ENCODE measurements at regions not wholly inside any gene's neighbourhood (a gene's known extent, or its start where the extent isn't known, plus 50 kb on each side); places are given as distances from the start of the nearest gene placed in this dataset.

DNA sequence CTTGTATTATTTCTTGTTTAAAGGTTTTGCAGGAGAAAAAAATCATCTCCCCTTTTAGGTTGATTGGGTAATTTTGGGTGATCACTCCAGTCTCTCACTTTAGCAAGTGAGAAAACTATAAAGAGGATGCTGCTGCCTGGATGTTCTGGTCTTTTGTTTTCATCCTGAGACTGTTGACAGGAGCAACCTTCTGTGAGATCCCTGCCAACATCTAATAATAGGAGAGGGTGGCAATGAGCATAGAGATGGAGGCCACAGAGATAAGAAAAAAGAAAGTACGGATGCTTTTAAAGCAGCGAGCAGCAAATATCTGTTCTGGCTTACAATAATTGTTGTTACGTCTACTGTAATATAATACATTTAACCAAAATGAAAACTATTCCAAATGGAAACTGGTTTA lies 293.6 kb upstream of the MTNR1B start (continued):
- TF ChIP-seq, protein P1, sequence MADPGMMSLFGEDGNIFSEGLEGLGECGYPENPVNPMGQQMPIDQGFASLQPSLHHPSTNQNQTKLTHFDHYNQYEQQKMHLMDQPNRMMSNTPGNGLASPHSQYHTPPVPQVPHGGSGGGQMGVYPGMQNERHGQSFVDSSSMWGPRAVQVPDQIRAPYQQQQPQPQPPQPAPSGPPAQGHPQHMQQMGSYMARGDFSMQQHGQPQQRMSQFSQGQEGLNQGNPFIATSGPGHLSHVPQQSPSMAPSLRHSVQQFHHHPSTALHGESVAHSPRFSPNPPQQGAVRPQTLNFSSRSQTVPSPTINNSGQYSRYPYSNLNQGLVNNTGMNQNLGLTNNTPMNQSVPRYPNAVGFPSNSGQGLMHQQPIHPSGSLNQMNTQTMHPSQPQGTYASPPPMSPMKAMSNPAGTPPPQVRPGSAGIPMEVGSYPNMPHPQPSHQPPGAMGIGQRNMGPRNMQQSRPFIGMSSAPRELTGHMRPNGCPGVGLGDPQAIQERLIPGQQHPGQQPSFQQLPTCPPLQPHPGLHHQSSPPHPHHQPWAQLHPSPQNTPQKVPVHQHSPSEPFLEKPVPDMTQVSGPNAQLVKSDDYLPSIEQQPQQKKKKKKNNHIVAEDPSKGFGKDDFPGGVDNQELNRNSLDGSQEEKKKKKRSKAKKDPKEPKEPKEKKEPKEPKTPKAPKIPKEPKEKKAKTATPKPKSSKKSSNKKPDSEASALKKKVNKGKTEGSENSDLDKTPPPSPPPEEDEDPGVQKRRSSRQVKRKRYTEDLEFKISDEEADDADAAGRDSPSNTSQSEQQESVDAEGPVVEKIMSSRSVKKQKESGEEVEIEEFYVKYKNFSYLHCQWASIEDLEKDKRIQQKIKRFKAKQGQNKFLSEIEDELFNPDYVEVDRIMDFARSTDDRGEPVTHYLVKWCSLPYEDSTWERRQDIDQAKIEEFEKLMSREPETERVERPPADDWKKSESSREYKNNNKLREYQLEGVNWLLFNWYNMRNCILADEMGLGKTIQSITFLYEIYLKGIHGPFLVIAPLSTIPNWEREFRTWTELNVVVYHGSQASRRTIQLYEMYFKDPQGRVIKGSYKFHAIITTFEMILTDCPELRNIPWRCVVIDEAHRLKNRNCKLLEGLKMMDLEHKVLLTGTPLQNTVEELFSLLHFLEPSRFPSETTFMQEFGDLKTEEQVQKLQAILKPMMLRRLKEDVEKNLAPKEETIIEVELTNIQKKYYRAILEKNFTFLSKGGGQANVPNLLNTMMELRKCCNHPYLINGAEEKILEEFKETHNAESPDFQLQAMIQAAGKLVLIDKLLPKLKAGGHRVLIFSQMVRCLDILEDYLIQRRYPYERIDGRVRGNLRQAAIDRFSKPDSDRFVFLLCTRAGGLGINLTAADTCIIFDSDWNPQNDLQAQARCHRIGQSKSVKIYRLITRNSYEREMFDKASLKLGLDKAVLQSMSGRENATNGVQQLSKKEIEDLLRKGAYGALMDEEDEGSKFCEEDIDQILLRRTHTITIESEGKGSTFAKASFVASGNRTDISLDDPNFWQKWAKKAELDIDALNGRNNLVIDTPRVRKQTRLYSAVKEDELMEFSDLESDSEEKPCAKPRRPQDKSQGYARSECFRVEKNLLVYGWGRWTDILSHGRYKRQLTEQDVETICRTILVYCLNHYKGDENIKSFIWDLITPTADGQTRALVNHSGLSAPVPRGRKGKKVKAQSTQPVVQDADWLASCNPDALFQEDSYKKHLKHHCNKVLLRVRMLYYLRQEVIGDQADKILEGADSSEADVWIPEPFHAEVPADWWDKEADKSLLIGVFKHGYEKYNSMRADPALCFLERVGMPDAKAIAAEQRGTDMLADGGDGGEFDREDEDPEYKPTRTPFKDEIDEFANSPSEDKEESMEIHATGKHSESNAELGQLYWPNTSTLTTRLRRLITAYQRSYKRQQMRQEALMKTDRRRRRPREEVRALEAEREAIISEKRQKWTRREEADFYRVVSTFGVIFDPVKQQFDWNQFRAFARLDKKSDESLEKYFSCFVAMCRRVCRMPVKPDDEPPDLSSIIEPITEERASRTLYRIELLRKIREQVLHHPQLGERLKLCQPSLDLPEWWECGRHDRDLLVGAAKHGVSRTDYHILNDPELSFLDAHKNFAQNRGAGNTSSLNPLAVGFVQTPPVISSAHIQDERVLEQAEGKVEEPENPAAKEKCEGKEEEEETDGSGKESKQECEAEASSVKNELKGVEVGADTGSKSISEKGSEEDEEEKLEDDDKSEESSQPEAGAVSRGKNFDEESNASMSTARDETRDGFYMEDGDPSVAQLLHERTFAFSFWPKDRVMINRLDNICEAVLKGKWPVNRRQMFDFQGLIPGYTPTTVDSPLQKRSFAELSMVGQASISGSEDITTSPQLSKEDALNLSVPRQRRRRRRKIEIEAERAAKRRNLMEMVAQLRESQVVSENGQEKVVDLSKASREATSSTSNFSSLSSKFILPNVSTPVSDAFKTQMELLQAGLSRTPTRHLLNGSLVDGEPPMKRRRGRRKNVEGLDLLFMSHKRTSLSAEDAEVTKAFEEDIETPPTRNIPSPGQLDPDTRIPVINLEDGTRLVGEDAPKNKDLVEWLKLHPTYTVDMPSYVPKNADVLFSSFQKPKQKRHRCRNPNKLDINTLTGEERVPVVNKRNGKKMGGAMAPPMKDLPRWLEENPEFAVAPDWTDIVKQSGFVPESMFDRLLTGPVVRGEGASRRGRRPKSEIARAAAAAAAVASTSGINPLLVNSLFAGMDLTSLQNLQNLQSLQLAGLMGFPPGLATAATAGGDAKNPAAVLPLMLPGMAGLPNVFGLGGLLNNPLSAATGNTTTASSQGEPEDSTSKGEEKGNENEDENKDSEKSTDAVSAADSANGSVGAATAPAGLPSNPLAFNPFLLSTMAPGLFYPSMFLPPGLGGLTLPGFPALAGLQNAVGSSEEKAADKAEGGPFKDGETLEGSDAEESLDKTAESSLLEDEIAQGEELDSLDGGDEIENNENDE (IDR thresholded peaks at IDR 0.05; ENCODE audit: insufficient replicate concordance, low read length): no peak
- TF ChIP-seq TAF7 (optimal IDR thresholded peaks at IDR 0.05; ENCODE audit: borderline replicate concordance, low read depth, low read length) (no peak), ASH2L (IDR thresholded peaks at IDR 0.05; ENCODE audit: low read length) (no peak), GABPA (IDR thresholded peaks at IDR 0.05; ENCODE audit: borderline replicate concordance, insufficient read depth, low read length) (no peak)
